ENCODE measurements at regions not wholly inside any gene's neighbourhood (a gene's known extent, or its start where the extent isn't known, plus 50 kb on each side); places are given as distances from the start of the nearest gene placed in this dataset.

GRCh38 chr13:44229371-44230030 lies 144.1 kb upstream of the SERP2 start:
- no peak for DNase-seq

GRCh38 chr13:44230071-44230470 lies 143.6 kb upstream of the SERP2 start:
- no peak for DNase-seq

GRCh38 chr13:44230736-44231135 lies 142.9 kb upstream of the SERP2 start:
- no peak for DNase-seq

GRCh38 chr13:44231786-44232516 lies 141.7 kb upstream of the SERP2 start:
- no peak for DNase-seq

GRCh38 chr13:44232774-44233173 lies 140.8 kb upstream of the SERP2 start:
- DNase-seq = no peak

- DNase-seq = no peak
Measured at GRCh38 chr13:44234566-44234965, 139.1 kb upstream of the SERP2 start.

- no peak for DNase-seq
Measured at GRCh38 chr13:44236370-44236769, 137.3 kb upstream of the SERP2 start.

- DNase-seq = no peak
Measured at GRCh38 chr13:44236801-44237207, 136.8 kb upstream of the SERP2 start.

GRCh38 chr13:44237276-44237767 lies 136.3 kb upstream of the SERP2 start:
- no peak for DNase-seq

GRCh38 chr13:44237881-44238421 lies 135.7 kb upstream of the SERP2 start:
- DNase-seq = peak; percentile 32 to 84

GRCh38 chr13:44240611-44241145 lies 132.9 kb upstream of the SERP2 start:
- peak in 1 of 2 experiments; percentile 21 for DNase-seq

GRCh38 chr13:44241638-44242037 lies 132.0 kb upstream of the SERP2 start:
- no peak for DNase-seq

GRCh38 chr13:44242766-44243165 lies 130.9 kb upstream of the SERP2 start:
- no peak for DNase-seq

GRCh38 chr13:44243198-44243857 lies 130.3 kb upstream of the SERP2 start:
- no peak for DNase-seq

GRCh38 chr13:44244288-44244687 lies 129.3 kb upstream of the SERP2 start:
- no peak for DNase-seq

- no peak for DNase-seq
Measured at GRCh38 chr13:44249431-44249836, 124.2 kb upstream of the SERP2 start.

GRCh38 chr13:44252938-44253337 lies 120.7 kb upstream of the SERP2 start:
- no peak for DNase-seq

- DNase-seq = no peak
Measured at GRCh38 chr13:44255771-44256364, 117.8 kb upstream of the SERP2 start.

- no peak for DNase-seq
Measured at GRCh38 chr13:44257796-44258195, 115.8 kb upstream of the SERP2 start.

- no peak for DNase-seq
Measured at GRCh38 chr13:44259045-44260027, 114.3 kb upstream of the SERP2 start.

GRCh38 chr13:44260336-44260735 lies 113.3 kb upstream of the SERP2 start:
- DNase-seq = no peak
